ENCODE measurements at regions not wholly inside any gene's neighbourhood (a gene's known extent, or its start where the extent isn't known, plus 50 kb on each side); places are given as distances from the start of the nearest gene placed in this dataset.

- TF ChIP-seq CTCF (conservative IDR thresholded peaks at IDR 0.05; ENCODE audit: low read length) (no peak), EZH2phosphoT487 (IDR thresholded peaks at IDR 0.05; ENCODE audit: borderline replicate concordance) (no peak)
Measured at GRCh38 chr11:123363556-123363955, 66.5 kb upstream of the GRAMD1B start.

All from Loucy (cell line).